LHCN-M2 (cell line): ENCODE measurements at regions not wholly inside any gene's neighbourhood (a gene's known extent, or its start where the extent isn't known, plus 50 kb on each side); places are given as distances from the start of the nearest gene placed in this dataset.
A peak's percentile ranks its signal among the peaks of the same experiment; 100 is the strongest.

ENCODE experiments used
- DNase-seq: peaks from one replicate; pipeline ENCODE4 v3.0.0-alpha.2; 2012; ENCODE audit warnings: low read depth

DNA sequence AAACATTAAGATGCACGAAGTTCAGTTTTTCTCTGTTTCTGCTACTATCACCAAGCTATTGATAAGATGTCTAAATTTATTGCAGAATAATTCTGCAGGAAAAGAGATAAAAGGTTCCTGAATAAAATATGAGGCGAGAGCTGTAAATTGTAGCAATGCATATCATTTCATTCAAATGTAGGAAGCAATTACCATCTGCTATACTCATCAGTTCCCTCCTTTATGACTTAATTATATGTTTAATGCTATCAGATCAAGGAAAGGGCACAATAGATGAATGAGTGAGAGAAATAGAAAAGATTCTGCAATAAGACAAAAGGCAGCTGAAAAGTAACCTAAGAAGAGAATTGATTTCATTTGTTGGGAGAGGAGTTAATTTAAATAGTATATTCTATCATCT, 108.2 kb upstream of the GALNT5 start:
- no peak for DNase-seq

DNA sequence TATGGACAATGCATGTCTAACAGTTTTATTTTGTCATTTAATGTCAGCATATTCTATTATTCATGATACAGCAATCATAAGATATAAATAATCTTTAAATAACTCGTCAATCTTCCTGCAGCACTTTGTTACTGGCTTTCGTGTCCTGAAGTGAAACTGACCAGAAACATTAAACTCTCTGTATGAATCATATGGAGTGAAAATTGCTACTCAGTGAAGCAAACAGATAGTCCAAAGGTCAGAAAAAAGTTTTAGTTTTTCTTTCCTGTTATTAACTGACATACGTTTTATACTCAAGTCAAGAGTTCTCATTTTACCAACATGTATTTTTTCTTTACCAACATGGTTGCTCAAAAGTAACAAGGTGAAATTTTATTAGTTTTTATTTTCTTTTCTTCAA, 106.8 kb upstream of the GALNT5 start:
- DNase-seq: peak; percentile 52

DNA sequence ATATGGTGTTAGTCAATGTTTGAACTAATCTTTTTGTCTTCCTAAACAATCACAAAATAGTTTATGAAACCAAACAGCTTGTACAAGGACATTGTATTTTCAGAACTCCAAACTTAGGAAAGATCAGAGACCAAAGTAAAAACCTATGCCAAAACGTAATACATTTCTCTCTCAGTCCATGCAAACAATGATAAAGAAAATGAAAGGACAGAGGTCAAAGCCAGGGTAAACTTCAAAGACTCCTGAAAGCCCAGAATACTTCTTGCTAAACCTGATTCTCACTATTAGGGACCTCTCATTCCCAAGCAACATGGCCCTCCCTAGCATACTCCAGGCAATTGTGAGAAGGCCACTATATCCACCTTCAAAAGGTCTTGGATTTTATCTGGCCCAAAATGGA, 105.1 kb upstream of the GALNT5 start:
- no peak for DNase-seq

DNA sequence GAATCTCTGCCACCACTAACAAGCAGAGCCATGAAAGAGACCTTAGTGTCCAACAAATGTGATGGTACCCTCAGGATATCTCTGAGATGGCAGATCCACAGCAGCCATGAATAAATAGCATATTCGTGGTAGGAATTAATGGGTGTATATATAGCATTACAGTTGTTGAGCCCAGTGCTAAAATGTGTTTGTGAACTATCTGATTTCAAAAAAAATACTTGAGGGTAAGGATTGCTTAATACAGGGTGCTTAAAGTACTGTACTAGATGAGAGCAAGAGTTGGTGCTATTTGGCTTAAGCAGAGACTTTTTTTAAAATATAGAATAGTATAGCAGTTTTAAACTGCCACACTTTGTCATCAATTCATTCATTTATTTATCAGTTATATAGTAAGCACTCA, 101.5 kb upstream of the GALNT5 start:
- DNase-seq: peak; percentile 14

DNA sequence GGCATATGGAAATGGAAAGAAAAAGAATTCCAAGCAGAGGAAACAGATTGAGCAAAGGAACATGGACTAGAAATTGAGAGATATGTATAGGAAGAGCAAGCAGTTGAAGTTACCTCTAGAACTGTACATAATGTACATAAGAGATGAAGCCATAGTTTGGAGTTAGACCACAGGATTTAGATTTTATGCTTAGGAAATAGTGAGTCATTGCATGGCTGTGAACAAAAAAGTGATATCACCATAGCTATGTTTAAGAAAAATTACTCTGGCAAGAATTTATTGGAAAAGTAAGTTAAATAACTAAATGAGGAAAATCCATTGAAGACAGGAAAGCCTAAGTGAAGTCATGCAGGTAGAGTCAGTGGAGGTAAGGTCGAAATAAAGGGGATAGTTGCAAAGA, 99.4 kb upstream of the GALNT5 start:
- peak; percentile 59 for DNase-seq

DNA sequence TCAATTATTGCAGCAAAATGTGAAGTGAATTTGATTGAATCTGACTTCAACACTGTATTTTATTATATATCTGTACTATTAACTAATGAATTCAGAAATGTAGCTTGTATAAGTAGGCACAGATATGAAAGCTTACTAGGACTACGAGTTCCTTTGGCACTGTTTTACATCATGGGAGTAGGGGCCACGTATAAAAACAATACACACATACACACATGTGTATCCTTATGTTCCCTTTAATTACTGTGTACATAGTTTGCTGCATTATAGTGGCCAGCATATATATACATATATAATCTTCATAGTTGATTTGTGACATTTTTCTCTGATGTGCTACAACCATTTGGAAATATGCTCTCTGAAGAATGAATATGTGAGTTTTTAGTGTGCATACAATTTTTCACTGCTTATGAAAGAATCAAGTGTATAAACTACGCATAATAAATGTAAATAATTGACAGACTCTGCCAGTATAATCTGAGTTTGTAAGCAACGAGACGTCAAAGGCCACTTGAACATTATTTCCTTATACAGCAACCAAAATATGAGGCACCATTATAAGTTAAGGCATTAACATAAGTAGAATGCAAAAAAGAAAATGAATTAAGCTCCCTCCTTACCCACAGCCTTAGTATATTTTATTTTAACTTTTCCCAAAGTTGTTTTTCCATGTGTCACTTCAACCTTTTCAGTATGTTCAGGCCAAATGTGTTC, 98.1 kb upstream of the GALNT5 start:
- DNase-seq: no peak

DNA sequence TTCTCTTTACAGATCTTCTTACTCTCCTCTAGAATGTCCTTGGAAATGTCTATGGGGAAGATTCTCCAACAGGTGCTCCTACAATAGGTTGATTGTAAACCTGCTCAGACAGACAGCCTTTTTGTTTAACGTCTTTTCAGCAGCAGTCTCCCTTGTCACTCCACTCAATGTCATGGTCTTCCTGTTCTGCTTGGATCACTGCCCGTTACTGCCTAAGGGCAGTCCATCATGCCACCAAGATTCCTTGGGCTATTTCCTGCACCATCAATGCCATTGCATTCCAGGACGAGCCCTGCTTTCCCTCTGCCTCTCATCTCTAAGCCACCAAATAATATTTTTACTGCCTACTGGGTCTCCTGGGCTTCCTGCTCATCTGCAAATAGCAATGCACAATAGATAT, 97.4 kb upstream of the GALNT5 start:
- DNase-seq: no peak

DNA sequence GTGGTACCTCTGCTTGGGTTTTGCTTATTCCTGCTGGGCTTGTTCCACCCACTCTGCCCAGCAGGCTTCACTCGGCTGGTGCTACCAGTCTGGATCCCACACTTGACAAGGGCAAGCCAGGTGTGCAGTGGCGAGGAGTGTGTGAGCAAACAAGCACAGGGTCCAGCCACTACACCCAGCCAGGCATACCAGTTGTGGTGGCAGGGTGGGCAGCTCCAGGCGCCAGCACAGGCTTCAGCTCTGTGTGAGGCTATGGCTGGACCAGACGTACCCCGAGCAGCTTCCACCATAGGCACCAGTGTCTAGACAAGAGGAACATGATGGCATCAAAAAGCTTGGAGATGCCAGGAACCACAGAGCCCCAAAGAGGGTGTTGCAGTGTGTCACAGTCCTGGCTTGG, 93.1 kb upstream of the GALNT5 start:
- no peak for DNase-seq

DNA sequence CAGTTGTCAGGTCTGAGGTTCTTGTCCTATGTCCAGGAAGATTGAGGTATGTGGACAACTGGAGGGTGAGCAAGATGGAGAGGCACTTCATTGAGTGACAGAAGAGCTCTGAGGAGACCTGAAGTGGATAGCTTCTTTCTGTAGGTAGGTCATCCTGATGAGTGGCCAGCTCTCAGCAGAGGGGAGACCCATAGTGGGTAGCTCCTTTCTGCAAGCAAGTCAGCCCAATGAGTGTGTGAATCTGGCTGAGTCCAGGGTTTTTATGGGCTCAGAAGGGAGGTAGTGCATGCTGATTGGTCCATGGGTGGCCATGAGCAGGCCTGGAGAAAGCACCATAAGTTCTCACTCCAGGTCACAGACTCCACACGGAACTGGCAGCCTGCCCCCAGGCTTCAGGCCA, 92.6 kb upstream of the GALNT5 start:
- DNase-seq: no peak

DNA sequence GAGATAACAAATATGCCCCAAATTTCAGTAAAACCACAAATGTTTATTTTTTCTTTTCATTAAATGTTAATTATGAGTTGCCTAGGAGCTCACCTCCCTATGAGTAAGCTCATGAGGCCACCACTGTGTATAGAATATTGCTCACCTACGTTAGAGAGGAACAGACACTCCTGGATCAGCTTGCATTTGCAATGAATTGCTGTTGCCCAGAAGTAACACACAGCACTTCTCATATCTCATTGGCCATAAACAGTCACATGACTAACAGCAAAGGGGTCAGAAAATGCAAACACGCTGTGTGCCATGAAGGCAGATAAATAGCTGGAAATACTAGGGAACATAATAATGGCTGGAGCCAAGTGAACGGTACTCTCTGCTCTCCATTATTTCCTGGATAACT, 89.0 kb upstream of the GALNT5 start:
- DNase-seq: no peak

DNA sequence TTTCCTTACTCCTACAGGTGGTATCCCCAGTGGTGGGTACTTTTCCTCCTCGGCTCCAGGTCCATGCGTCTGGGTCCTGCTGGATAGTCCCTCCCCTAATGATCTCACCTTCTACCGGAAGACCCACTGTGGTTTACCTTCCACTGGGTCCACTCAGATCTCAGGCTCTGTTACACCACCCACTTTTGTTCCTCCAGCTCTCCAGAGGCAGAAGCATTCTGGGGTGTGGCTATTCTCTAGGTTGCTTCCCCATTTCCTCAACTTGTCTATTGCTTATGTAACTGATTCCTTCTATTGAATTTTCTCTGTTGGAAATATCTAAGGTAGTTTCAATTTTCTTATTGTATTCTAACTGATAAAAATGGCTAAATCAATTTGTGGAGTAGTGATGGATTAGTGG, 87.6 kb upstream of the GALNT5 start:
- DNase-seq: no peak

DNA sequence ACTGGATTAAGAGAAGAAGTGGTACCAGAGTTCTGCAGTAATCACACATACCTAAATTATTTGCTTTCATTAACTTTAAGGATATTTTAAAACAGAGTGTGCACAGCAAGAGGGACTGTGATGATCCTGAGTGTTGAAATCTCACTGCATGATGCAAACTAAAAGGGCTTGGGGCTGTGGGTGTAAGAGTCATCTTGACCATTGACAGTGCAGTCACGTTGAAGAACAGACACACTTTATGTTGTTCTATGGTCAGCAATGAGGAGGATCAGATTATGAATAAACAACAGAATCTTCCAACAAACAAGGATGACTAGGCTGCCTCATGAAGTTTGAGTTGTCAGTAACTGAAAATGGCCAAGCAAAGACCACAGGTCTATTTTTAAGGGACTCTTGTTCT, 87.2 kb upstream of the GALNT5 start:
- DNase-seq: peak; percentile 57

DNA sequence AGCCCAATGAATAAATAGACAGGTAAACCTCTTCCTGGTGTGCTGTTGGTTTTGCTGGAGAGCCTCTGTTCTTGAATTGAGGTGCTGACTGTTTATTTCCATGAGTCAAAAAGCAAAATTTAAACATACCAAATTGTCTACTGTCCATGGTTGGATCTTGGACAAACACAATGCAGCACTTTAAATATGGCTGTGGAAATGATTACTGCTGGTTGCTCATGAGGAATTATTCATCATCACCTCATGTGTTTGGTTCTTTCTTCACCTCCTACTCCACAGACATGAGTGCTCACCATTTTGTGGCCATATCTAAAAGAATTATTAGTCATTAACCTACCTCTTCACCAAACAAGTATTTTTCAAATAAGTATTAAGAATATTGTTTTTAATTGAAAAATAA, 85.3 kb upstream of the GALNT5 start:
- peak; percentile 32 for DNase-seq

DNA sequence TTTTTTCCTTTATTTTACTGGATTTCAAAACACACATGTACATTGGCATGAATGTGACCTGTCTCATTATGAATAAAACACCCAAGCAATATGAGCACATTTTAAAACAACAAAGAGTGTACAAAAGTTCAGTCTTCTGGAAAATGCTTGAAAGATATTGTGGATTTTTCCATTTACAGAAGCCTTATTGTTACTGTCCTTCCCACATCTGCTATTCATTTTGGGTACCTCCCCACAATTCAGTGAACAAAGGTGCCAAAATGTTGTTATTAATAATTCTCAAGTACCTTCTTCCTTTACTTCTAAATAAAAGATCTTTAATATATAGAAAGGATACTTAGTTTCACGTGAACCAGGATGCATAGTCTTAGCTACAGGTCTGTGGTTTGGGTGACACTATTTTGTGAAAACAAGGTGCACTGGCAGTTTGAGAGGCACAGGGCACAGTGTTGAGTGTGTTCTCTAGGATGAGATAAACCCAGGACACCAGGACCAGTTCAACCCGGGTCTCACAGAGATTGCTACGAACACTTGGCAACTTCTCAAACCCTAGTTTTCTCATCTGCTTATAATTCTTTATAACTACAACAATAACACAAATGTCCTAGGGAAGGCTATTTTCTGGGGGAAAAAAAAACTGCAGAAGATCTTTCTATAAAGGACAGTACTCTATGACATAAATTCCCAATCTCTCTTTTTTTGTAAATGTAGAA, 84.5 kb upstream of the GALNT5 start:
- DNase-seq: peak; percentile 81

DNA sequence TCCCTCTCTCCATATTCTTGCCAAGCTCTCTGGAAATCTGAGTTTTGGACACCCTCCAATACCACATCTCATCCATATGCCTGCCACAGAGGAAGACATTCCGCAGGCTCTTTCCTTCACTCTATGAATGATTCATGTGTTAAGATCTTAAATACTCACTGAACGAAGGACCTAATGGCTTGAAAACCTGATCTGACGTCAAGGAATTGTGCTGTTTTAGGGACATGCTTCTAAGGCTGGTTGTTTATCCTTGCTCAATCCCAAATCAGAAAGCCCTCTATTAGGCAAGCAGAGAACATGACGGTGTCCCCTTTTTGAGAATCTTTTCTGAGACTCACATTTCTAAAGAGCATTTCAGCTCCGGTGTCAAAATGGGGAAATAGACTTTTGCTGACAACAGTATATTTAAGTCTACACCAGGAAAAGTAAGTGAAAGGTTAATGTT, 83.7 kb upstream of the GALNT5 start:
- DNase-seq: peak; percentile 99

DNA sequence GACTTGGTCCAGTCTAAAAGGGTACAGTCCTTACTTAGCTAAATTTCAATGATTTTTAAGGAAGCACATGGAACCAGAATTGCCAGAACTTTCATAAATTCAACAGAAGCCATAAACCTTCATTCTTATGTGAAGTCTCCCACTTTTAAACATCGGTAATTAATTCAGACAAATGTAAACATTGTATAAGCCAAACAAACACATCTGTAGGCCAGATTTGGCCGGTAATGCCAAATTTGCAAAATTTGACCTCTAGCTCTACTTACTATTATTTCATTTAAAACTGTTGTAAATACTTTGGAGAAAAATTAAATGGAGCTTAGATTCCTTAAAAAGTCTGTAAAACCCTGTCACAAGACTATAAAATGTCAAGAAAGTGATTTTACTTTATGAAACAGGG, 83.2 kb upstream of the GALNT5 start:
- no peak for DNase-seq

DNA sequence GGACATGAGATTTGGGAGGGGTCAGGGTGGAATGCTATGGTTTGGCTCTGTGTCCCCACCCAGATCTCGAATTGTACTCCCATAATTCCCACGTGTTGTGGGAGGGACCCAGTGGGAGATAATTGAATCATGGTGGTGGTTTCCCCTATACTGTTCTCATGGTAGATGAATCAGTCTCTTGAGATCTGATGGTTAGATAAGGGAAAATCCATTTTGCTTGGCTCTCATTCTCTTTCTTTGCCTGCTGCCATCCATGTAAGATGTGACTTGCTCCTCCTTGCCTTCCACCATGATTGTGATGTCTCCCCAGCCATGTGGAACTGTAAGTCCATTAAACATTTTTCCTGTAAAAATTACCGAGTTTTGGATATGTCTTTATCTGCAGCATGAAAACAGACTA, 80.9 kb upstream of the GALNT5 start:
- DNase-seq: no peak

DNA sequence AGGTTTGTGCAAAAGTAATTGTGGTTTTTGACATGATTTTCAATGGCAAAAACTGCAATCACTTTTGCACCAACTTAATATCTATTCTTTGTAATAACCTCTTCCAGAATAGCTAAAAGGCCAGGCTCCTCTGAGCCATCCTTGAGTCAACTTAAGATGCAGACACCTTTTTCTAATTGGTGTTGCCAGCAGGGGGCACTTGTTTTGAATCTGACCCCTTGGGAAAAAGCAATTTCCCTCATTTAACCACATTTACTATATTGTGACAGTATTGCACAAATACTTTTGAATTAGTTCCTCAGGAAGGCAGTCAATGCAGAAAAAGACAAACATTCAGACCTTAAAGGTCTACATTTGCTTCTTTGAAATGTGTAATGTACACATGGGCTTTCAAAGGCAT, 78.6 kb upstream of the GALNT5 start:
- DNase-seq: no peak

DNA sequence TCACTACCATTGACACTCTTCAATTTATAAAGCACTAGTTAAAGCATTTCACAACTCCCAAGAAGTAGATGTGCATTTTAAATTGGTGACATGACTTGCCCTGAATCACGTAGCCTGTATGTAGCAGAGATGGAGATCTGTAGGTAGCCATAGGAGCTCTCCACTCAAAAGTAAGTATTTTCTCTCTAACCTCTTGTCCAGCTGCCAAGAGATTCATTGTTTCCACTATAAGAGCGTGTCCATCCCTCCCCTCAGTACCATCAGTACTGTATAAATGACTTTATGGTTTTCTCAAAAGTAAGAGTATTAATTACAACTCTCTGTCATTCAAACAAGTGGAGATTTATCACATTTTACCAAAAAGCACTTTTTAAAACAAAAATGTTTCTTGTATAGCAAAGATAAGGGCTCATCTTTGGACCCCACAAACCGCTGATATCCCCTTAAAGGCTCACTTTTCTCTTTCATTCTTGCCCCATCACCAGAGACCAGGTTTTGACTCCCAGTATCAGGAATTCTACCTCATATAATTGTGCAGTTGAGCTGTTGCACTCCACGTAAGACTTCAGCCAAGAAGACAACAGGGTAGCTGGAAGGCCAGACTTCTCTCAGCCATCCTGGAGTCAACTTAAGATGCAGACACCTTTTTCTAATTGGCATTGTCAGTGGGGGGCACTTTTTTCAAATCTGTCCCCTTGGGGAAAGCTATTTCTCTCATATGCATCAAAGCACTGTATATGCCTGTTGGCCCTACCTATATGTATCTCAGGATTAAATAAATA, 78.0 kb upstream of the GALNT5 start:
- no peak for DNase-seq

DNA sequence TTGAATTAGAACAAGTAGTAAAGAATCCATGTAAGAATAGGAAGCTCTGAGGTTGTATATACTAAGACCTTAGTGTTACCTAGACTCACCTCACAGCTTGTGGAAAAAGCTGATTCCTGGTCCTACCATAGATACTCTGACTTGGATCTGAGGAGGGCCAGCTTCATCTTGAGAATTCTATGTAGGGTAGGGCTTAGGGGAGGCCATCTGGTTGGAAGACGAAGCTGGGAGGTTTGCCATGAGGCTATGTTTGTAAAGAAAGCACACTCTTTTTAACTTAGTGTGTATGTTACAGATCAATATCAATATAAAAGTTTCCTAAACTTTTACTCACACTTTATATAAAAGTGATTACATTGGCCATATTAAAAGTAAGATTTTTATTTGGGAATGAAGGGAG, 77.1 kb upstream of the GALNT5 start:
- DNase-seq: no peak

DNA sequence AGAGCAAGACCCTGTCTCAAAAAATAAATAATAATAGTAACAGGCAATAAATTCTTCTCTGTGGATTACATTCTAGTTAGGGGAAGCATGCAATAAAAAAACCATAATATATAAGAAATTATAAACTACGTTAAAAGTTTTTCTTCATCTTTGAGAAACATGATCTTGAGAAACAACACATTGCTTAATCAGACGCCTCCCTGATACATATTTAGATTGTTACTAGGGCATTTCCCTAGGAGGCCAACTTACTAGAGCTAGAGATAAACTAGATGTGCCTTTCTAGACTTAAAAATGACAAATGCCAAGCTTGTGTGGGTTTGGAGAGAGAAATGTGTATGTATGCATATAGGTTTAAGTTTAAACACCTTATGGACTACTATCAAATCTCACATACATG, 76.3 kb upstream of the GALNT5 start:
- DNase-seq: peak; percentile 29

DNA sequence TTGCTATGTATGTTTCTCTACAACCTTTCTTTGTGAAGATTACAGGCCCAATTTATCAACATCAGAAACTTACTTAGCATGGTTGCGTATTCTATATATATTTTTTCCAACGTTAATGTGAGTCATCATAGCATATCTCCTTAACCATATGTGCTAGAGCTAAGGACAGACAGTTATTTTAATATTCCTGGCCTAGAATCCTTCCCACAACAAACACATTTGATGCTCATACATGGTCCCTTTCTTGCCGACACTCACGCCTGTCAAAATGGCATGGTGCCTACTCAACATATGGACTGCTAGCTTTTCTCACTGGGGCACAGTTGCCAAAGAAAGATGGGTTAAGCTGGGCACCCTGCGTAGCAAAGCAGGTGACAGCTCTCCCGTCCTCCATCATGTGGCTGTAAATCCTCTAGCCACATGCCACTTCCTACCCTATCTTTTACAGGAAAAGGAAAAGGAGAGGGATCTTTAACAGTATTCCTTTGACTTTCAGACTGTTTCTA, 75.2 kb upstream of the GALNT5 start:
- DNase-seq: no peak
